ENCODE measurements at regions not wholly inside any gene's neighbourhood (a gene's known extent, or its start where the extent isn't known, plus 50 kb on each side); places are given as distances from the start of the nearest gene placed in this dataset.

DNA sequence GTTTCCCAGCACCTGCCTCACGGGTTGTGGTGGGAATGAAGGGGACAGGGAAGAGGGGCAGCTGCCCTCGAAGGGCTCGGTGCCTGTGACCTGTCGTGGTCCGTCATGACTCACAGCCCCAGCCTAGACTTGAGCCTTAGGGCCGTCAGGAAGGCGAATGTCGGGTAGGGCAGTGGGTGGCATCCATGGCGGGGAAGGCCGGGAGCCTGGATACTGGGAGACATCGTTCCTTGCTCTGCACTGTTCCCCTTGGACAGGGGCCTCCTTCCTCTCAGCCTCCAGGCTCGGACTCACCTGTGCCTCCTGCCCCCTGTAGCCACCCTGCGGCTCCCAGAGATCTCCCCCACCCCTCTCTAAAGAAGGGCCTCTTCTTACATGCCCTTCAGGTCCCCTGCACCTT lies 52.2 kb upstream of the APCDD1L start:
- TF ChIP-seq, protein P1, sequence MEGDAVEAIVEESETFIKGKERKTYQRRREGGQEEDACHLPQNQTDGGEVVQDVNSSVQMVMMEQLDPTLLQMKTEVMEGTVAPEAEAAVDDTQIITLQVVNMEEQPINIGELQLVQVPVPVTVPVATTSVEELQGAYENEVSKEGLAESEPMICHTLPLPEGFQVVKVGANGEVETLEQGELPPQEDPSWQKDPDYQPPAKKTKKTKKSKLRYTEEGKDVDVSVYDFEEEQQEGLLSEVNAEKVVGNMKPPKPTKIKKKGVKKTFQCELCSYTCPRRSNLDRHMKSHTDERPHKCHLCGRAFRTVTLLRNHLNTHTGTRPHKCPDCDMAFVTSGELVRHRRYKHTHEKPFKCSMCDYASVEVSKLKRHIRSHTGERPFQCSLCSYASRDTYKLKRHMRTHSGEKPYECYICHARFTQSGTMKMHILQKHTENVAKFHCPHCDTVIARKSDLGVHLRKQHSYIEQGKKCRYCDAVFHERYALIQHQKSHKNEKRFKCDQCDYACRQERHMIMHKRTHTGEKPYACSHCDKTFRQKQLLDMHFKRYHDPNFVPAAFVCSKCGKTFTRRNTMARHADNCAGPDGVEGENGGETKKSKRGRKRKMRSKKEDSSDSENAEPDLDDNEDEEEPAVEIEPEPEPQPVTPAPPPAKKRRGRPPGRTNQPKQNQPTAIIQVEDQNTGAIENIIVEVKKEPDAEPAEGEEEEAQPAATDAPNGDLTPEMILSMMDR (IDR thresholded peaks at IDR 0.05) = no peak
- no peak for TF ChIP-seq POLR2A (IDR thresholded peaks at IDR 0.05)
- Histone ChIP-seq H3K4me3 (no peak overlapping the region), H3K36me3 (no peaks in the 10 kb centered on the region), H3K4me1 (no peaks in the 10 kb centered on the region), H3K27ac (no peak overlapping the region), H3K27me3 (no peaks in the 10 kb centered on the region), H3K9me3 (no peaks in the 10 kb centered on the region)
- DNase-seq (no peak), ATAC-seq (peak in 1 of 4 donors; percentile 35)
- 20% methylated on average over 5 of the region's 13 CpGs for WGBS (ENCODE audit: insufficient coverage, low coverage, low lambda C conversion rate, missing lambda C conversion rate)
- intact Hi-C loops (cut with DNase I) = no loop called here

DNA sequence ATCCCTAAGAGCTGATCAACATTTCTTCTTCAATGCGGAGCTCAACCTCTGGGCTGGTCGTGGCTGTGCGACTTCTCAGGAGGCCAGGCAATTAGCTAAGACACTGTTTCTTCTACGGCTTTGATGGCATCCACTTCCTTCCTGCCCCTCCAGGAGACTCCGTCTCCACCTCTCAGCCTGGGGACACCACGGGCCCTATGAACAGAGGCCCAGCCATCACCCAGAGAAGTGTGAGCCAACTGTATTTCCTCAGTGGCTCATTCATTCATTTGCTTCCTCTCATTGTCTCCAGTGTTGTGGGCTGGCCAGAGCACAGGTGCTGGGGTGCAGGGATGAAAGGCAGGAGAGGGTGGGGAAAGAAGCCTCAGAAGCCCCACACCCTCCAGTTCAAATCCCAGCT lies 51.8 kb upstream of the APCDD1L start:
- ATAC-seq (no peak), DNase-seq (no peak)
- Histone ChIP-seq H3K4me3 (no peak overlapping the region), H3K27me3 (no peaks in the 10 kb centered on the region), H3K4me1 (no peaks in the 10 kb centered on the region), H3K9me3 (no peaks in the 10 kb centered on the region), H3K27ac (no peak overlapping the region), H3K36me3 (no peaks in the 10 kb centered on the region)
- intact Hi-C loops (cut with DNase I) = no loop called here
- 59% methylated on average over 6 of the region's 6 CpGs for WGBS (ENCODE audit: insufficient coverage, low coverage, low lambda C conversion rate, missing lambda C conversion rate)
- TF ChIP-seq, protein P1 (IDR thresholded peaks at IDR 0.05) = no peak

DNA sequence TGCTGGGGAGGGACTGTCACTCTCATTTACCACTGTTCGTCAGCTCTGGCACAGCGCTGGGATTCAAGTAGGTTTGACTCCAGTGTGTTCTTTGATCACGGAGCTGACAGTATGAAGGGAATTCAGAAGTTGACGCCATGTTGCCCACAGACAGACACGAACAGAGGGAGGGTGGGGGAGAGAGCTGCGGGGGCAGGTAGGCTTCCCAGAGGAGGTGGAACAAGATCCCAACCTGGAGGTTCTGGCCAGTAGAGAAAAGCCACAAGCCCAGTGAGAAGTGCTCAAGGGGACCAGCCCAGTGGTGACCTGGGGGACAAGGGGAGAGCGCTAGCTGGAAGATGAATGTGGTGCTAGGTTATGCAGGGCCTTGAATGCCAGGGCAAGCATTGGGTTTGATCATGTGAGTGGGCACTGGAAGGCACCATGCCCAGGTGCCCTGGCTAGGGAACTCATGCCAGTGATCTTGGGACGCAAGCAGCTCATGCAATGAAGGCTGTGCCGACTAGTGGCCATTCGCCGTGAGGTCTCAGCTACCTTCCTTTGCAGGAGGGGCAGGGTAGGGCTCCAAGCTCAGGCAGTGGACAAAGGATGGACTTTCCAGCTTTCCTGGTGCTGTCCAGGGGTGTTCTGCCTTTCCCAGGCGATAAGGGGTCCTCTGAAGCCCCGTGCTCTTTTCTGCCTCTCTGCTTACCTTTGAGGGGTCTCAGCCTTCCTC lies 50.4 kb upstream of the APCDD1L start:
- TF ChIP-seq, protein P1 (IDR thresholded peaks at IDR 0.05) = no peak
- TF ChIP-seq POLR2A (IDR thresholded peaks at IDR 0.05) = no peak
- no peaks in the 10 kb centered on the region for H3K4me1 ChIP-seq
- no peaks in the 10 kb centered on the region for H3K9me3 ChIP-seq
- no peaks in the 10 kb centered on the region for H3K27me3 ChIP-seq
- DNase-seq (no peak), ATAC-seq (no peak)
- H3K36me3 ChIP-seq = no peaks in the 10 kb centered on the region
- H3K4me3 ChIP-seq = no peak overlapping the region
- intact Hi-C loops (cut with DNase I) = no loop called here
- no peak overlapping the region for H3K27ac ChIP-seq
- 89% methylated on average over 9 of the region's 13 CpGs for WGBS (ENCODE audit: insufficient coverage, low coverage, low lambda C conversion rate, missing lambda C conversion rate)
